Caco-2 (cell line): ENCODE measurements at regions not wholly inside any gene's neighbourhood (a gene's known extent, or its start where the extent isn't known, plus 50 kb on each side); places are given as distances from the start of the nearest gene placed in this dataset.

ENCODE experiments used
- BruUV-seq: library from RNA; stranded (reverse); fragments of 400-500 nt; replicated peaks from 2 replicates; lab custom pipeline; 2021; lab: Mats Ljungman, UMichigan
- CTCF ChIA-PET: fragments of 300-600 bp; sonication (Branson Sonifier 250); formaldehyde crosslinking; loops from one replicate; lab custom pipeline; 2022; ENCODE audit warnings: antibody characterized with exemption; lab: Charles Lee
- POLR2A ChIA-PET: fragments of 300-600 bp; sonication (Branson Sonifier 250); formaldehyde crosslinking; loops from one replicate; lab custom pipeline; 2022; ENCODE audit warnings: antibody characterized with exemption; lab: Charles Lee
- DNase-seq, 2 experiments: peaks; one replicate each; pipeline versions ENCODE4 v3.0.0 to v3.0.0-alpha.2; 2020 to 2022
- H3K27me3 ChIP-seq: replicated peaks from 2 replicates; pipeline ENCODE4 v1.6.0; 2011; ENCODE audit warnings: low read length; ENCODE audit not compliant: control insufficient read depth, insufficient read depth
- H3K36me3 ChIP-seq: 2 replicates; pipeline ENCODE4 v1.5.1; 2011; ENCODE audit warnings: low read length; ENCODE audit not compliant: control insufficient read depth, insufficient read depth
- H3K4me1 ChIP-seq: fragments of 250-450 bp; sonication (Bioruptor Pico); 2 replicates; pipeline ENCODE4 v1.5.1; 2020; ENCODE audit warnings: mild to moderate bottlenecking
- H3K4me3 ChIP-seq: 2 replicates; pipeline ENCODE4 v1.5.1; 2011; ENCODE audit warnings: low read depth, mild to moderate bottlenecking, control low read depth, low read length
- H3K9me3 ChIP-seq: fragments of 250-450 bp; sonication (Bioruptor Pico); 2 replicates; pipeline ENCODE4 v1.5.1; 2020; ENCODE audit warnings: mild to moderate bottlenecking, moderate library complexity
- H3K27ac Mint-ChIP-seq: one replicate; pipeline ENCODE4 v1.8.0; 2022; ENCODE audit warnings: mixed read lengths; ENCODE audit not compliant: unreplicated experiment
- H3K27me3 Mint-ChIP-seq: one replicate; pipeline ENCODE4 v1.8.0; 2022; ENCODE audit warnings: mixed read lengths; ENCODE audit not compliant: insufficient read depth, unreplicated experiment
- H3K36me3 Mint-ChIP-seq: one replicate; pipeline ENCODE4 v1.8.0; 2022; ENCODE audit warnings: mild to moderate bottlenecking, mixed read lengths; ENCODE audit not compliant: insufficient read depth, unreplicated experiment
- H3K4me1 Mint-ChIP-seq: one replicate; pipeline ENCODE4 v1.8.0; 2022; ENCODE audit warnings: low read depth, mixed read lengths; ENCODE audit not compliant: unreplicated experiment
- H3K4me3 Mint-ChIP-seq: one replicate; pipeline ENCODE4 v1.8.0; 2022; ENCODE audit warnings: mild to moderate bottlenecking, moderate library complexity, mixed read lengths; ENCODE audit not compliant: unreplicated experiment
- H3K9me3 Mint-ChIP-seq: one replicate; pipeline ENCODE4 v1.8.0; 2022; ENCODE audit warnings: mixed read lengths; ENCODE audit not compliant: unreplicated experiment
- intact Hi-C: fragments of 100-400 bp; cut with micrococcal nuclease; formaldehyde crosslinking; loops from one replicate; pipeline ENCODE4 v1.10.0; 2022; ENCODE audit not compliant: unreplicated experiment
- TF ChIP-seq, protein P1 (sequence below), 2 experiments: fragments of 200-600 bp in 1 of 2; IDR thresholded peaks; 1 replicate in 1 of 2; 2 replicates in 1 of 2; pipeline versions ENCODE4 v1.5.1 to v1.8.0; 2011 to 2022; ENCODE audit warnings: antibody characterized with exemption in 1 of 2, control low read depth in 1 of 2, inconsistent platforms in 1 of 2, low read depth in 1 of 2, low read length in 1 of 2, mild to moderate bottlenecking in 1 of 2, moderate library complexity in 1 of 2; ENCODE audit not compliant: insufficient read depth in 1 of 2, severe bottlenecking in 1 of 2, unreplicated experiment in 1 of 2

GRCh38 chr10:78260141-78260540, 226.5 kb downstream of the RPS24 start:
- ChIA-PET POLR2A (interaction anchor here (0.6 to 1.1 kb wide), 2 partner anchors 42 to 387 kb away, joined by 3 to 9 read pairs; no protein-coding TSS in a partner anchor), CTCF (interaction anchor here (0.6 to 1.8 kb wide), 12 partner anchors 10 to 713 kb away, joined by 3 to 19 read pairs (median 4); no protein-coding TSS in a partner anchor)
- TF ChIP-seq, protein P1, sequence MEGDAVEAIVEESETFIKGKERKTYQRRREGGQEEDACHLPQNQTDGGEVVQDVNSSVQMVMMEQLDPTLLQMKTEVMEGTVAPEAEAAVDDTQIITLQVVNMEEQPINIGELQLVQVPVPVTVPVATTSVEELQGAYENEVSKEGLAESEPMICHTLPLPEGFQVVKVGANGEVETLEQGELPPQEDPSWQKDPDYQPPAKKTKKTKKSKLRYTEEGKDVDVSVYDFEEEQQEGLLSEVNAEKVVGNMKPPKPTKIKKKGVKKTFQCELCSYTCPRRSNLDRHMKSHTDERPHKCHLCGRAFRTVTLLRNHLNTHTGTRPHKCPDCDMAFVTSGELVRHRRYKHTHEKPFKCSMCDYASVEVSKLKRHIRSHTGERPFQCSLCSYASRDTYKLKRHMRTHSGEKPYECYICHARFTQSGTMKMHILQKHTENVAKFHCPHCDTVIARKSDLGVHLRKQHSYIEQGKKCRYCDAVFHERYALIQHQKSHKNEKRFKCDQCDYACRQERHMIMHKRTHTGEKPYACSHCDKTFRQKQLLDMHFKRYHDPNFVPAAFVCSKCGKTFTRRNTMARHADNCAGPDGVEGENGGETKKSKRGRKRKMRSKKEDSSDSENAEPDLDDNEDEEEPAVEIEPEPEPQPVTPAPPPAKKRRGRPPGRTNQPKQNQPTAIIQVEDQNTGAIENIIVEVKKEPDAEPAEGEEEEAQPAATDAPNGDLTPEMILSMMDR (IDR thresholded peaks at IDR 0.05; ENCODE audit: insufficient read depth in 1 of 2, low read depth in 1 of 2, low read length in 1 of 2, severe bottlenecking in 1 of 2, unreplicated experiment in 1 of 2), result peak in 1 of 2 experiments; percentile 43
- intact Hi-C loops, result loop anchor here (1.0 to 5.0 kb wide), 4 partner anchors 43 to 807 kb away; partner anchors contain the start of gene ZMIZ1
- Histone ChIP-seq H3K36me3 (no peaks in the 10 kb centered on the region), H3K9me3 (no peaks in the 10 kb centered on the region), H3K4me1 (peaks cover 44% of the 10 kb centered on the region), H3K4me3 (no peak overlapping the region), H3K27me3 (no peaks in the 10 kb centered on the region)
- Mint-ChIP-seq H3K36me3 (peaks cover 8% of the 10 kb centered on the region), H3K4me1 (peaks cover 45% of the 10 kb centered on the region), H3K27me3 (no peaks in the 10 kb centered on the region), H3K27ac (peak overlapping the region; percentile 63), H3K9me3 (no peaks in the 10 kb centered on the region), H3K4me3 (peak overlapping the region; percentile 4)
- BruUV-seq, result no TSS peak
- peak; percentile 84 to 89 for DNase-seq

DNA sequence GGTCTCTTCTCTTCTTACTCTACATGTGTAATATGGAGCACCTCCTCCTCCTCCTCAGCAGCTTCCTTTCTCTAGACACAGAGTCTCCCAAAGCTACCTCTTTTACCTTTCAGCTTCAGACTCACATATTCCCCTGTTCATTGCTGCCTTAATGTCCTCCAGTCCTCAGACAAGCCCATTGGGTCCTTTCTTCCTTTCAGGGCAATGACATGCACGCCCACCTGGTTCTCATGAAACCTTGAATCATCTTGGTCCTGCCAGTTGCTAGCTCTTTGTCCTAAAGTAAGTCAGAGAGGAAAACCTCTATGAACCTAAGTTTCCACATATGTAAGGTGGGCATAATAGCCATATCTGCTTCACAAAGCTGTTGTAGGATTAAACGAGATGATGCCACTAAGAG, 227.0 kb downstream of the RPS24 start:
- H3K4me1 Mint-ChIP-seq, result peaks cover 41% of the 10 kb centered on the region
- BruUV-seq, result no TSS peak
- DNase-seq, result no peak
- peaks cover 40% of the 10 kb centered on the region for H3K4me1 ChIP-seq
- ChIA-PET CTCF (interaction anchor here (0.6 to 1.8 kb wide), 11 partner anchors 10 to 713 kb away, joined by 3 to 19 read pairs (median 3); no protein-coding TSS in a partner anchor), POLR2A (interaction anchor here (0.6 to 1.1 kb wide), 3 partner anchors 42 to 387 kb away, joined by 3 to 9 read pairs (median 3); no protein-coding TSS in a partner anchor)
- H3K36me3 ChIP-seq, result no peaks in the 10 kb centered on the region
- intact Hi-C loops, result loop anchor here (1.0 to 5.0 kb wide), 4 partner anchors 43 to 807 kb away; partner anchors contain the start of gene ZMIZ1
- no peak overlapping the region for H3K4me3 ChIP-seq
- no peaks in the 10 kb centered on the region for H3K9me3 Mint-ChIP-seq
- no peaks in the 10 kb centered on the region for H3K9me3 ChIP-seq
- no peaks in the 10 kb centered on the region for H3K27me3 ChIP-seq
- no peaks in the 10 kb centered on the region for H3K27me3 Mint-ChIP-seq
- H3K4me3 Mint-ChIP-seq, result peak overlapping the region; percentile 4
- TF ChIP-seq, protein P1 (IDR thresholded peaks at IDR 0.05; ENCODE audit: insufficient read depth in 1 of 2, low read depth in 1 of 2, low read length in 1 of 2, severe bottlenecking in 1 of 2, unreplicated experiment in 1 of 2), result no peak
- peaks cover 8% of the 10 kb centered on the region for H3K36me3 Mint-ChIP-seq
- H3K27ac Mint-ChIP-seq, result no peak overlapping the region

DNA sequence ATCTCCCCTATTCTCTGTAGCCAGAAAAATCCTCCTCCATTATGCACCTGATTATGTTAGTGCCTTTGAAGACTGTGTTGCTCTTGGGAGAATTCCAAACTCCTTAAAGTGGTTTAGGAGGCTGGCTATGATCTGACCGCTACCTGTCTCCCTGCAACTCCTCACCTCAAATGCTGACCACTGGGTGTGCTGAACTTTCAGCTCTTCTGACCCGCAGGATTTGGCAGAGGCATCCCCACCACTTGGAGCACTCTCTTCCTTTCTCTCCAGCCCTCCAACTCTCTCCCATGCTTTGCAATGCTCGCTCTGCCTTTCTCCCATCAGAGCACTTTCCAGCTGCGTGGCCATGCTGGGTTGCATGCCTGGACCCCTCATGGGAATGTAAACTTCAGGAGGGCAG, 227.6 kb downstream of the RPS24 start:
- Histone ChIP-seq H3K27me3 (no peaks in the 10 kb centered on the region), H3K4me3 (no peak overlapping the region), H3K9me3 (no peaks in the 10 kb centered on the region), H3K4me1 (peaks cover 34% of the 10 kb centered on the region), H3K36me3 (no peaks in the 10 kb centered on the region)
- ChIA-PET CTCF (interaction anchor here (1.0 to 1.8 kb wide), 3 partner anchors 10 to 712 kb away, joined by 3 to 19 read pairs (median 3); no protein-coding TSS in a partner anchor), POLR2A (no interaction called here)
- H3K27me3 Mint-ChIP-seq, result no peaks in the 10 kb centered on the region
- intact Hi-C loops, result loop anchor here (2.0 to 5.0 kb wide), 3 partner anchors 44 to 806 kb away; partner anchors contain the start of gene ZMIZ1
- DNase-seq, result no peak
- H3K9me3 Mint-ChIP-seq, result no peaks in the 10 kb centered on the region
- H3K4me1 Mint-ChIP-seq, result peaks cover 39% of the 10 kb centered on the region
- peaks cover 8% of the 10 kb centered on the region for H3K36me3 Mint-ChIP-seq
- BruUV-seq, result no TSS peak
- peak overlapping the region; percentile 5 for H3K27ac Mint-ChIP-seq
- TF ChIP-seq, protein P1 (IDR thresholded peaks at IDR 0.05; ENCODE audit: insufficient read depth in 1 of 2, low read depth in 1 of 2, low read length in 1 of 2, severe bottlenecking in 1 of 2, unreplicated experiment in 1 of 2), result no peak
- no peak overlapping the region for H3K4me3 Mint-ChIP-seq
